22Rv1 (cell line): ENCODE measurements at regions not wholly inside any gene's neighbourhood (a gene's known extent, or its start where the extent isn't known, plus 50 kb on each side); places are given as distances from the start of the nearest gene placed in this dataset.

Experiments
- ZFX ChIP-seq: fragments of 450-650 bp; IDR thresholded peaks from 2 replicates; pipeline ENCODE4 v1.6.1; 2017; ENCODE audit warnings: antibody characterized with exemption, borderline replicate concordance
- TF ChIP-seq, protein P1 (sequence below): fragments of 450-650 bp; IDR thresholded peaks from 2 replicates; pipeline ENCODE4 v1.5.1; 2017; ENCODE audit warnings: mild to moderate bottlenecking

- TF ChIP-seq, protein P1, sequence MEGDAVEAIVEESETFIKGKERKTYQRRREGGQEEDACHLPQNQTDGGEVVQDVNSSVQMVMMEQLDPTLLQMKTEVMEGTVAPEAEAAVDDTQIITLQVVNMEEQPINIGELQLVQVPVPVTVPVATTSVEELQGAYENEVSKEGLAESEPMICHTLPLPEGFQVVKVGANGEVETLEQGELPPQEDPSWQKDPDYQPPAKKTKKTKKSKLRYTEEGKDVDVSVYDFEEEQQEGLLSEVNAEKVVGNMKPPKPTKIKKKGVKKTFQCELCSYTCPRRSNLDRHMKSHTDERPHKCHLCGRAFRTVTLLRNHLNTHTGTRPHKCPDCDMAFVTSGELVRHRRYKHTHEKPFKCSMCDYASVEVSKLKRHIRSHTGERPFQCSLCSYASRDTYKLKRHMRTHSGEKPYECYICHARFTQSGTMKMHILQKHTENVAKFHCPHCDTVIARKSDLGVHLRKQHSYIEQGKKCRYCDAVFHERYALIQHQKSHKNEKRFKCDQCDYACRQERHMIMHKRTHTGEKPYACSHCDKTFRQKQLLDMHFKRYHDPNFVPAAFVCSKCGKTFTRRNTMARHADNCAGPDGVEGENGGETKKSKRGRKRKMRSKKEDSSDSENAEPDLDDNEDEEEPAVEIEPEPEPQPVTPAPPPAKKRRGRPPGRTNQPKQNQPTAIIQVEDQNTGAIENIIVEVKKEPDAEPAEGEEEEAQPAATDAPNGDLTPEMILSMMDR, result no peak
- TF ChIP-seq ZFX, result no peak
Measured at GRCh38 chr3:152688313-152688712, 146.6 kb upstream of the P2RY1 start.
